Epidermal melanocyte (primary cell): ENCODE measurements at regions not wholly inside any gene's neighbourhood (a gene's known extent, or its start where the extent isn't known, plus 50 kb on each side); places are given as distances from the start of the nearest gene placed in this dataset.

Source experiments
- DNase-seq: peaks from one replicate; pipeline ENCODE4 v3.0.0; 2011; ENCODE audit warnings: low spot score; ENCODE audit not compliant: insufficient read length

- DNase-seq: no peak
Observed at GRCh38 chr1:50295566-50295965, 127.7 kb downstream of the DMRTA2 start.

DNA sequence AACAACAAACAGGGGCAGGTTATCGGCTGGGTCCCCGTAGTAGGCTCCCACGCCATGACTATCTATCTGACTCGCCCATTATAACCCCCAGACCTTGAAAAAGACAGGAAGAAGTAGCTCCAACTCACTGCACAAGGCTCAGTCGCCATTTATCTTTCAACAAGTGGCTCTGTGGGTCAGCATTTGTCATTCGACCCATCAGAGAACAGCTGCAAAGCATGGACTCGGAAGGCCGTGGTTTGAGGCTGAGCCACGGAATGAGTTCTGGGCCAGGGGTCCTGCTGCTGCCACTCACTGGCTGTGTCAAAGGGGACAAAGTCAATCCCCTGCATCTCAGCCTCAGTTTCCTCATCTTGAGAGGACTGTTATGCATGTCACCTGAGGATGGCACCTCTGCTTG lies 131.0 kb downstream of the DMRTA2 start:
- no peak for DNase-seq

- DNase-seq: no peak
Observed at GRCh38 chr1:50289495-50289894, 133.7 kb downstream of the DMRTA2 start.

GRCh38 chr1:50285994-50286393 lies 137.2 kb downstream of the DMRTA2 start:
- no peak for DNase-seq

DNA sequence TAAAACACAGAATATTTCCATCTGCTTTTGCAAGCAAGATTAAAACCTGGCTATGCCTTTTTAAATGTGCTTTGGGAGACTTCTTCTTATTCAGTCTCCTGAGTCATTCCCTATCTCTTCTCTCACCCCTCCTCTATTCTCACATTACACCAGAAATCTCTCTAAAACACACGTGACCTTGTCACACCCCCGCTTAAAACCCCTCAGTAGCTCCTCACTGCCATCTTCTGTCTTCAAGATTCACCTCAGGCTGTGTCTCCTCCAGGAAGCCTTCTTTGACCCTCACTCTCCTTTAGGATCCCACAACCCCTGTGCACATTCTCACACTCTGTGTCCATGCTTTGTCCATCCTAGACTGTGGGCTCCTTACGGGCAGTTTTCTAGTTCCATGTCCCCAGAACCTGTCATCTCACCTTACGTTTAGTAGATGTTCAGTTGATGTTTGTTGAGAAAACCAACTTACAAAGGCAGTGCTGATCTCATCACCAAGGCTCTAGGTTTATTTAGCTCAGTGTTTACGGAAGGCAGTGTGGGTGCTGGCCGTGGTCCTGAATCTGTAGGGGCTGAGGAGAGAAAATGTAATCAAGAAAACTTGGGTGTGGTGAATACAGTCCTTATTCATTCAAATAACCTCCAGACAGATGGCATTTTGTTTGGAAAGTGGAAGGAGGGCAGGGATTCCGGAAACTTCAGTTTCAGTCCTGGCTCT lies 143.5 kb downstream of the DMRTA2 start:
- no peak for DNase-seq

GRCh38 chr1:50278961-50279360 lies 144.3 kb downstream of the DMRTA2 start:
- DNase-seq: no peak

DNA sequence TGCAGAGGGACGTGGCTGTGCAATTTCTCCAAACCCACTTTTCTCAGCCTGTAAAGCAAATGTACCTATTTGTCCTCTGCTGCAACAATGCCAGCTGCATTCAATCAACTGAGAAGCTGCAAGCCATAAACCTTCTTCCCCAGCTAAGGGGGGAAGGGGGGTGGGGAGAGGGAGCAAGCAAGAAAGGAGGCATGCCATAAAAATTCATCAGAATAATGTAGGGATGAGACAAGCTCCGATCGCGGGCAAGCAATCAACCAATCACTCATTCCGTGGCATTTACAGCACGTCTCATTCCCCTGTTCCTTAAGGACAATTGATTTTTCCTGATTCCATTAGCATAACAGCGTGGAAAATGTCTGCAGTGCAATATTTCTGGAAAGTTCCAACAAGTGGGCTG lies 144.8 kb downstream of the DMRTA2 start:
- no peak for DNase-seq

GRCh38 chr1:50275566-50275965 lies 147.7 kb downstream of the DMRTA2 start:
- no peak for DNase-seq

DNA sequence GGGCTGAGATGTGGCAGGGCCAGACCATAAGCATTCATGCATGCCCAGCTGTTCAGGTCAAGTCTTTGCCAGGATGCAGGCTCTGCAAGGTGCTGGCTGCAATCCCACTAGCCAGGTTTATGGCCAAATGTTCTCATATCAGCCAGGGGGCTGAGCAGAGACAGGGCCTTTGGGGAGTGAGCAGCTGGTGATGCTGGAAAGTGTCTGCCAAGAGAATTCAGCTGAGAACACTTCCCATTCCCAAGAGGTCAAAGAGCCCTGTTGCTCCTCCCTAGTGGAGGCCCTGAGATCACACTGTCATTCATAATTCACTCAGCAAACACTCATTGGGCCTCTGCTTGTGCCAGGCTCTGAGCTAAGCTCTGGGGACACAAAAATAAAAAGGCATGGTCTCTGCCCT lies 150.3 kb downstream of the DMRTA2 start:
- no peak for DNase-seq

- DNase-seq: no peak
Observed at GRCh38 chr1:50271968-50272578, 151.2 kb downstream of the DMRTA2 start.

DNA sequence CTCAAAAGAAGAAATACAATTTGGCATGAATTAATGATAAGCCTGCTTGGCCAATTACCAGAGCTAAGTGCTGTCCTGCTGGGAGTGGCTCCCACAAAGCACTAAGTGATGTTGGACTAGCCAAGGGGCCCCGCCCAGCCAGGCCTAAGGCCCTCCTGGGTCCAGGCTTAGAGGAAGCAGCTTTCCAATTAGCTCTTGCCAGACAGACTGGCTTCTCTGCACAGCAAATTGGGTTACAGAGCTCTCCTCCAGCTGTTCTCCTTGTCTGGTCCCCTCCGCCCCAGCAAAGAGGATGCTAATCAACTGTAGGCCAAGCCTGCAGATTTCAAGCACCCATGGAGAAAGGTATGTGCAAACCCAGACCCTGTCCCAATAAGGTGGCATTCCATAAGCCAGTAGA lies 151.9 kb downstream of the DMRTA2 start:
- DNase-seq: no peak

DNA sequence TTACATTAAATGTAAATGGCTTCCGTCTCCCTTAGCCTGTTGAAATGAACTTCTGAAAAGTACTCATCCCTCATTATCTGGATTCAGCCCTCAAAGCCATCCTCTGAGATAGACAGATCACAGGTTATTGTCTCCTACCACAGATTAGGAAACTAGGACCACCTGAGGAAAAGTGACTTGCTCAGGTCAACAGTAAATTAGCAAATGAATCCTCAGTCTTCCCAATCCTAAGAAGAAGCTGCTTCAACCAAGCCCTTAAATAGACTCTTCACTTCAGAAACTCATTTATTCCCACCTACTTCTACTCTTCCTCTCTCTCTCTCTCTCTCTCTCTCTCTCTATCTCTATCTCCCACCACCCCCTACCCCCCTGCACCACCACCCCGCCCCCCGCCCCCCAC lies 152.3 kb downstream of the DMRTA2 start:
- no peak for DNase-seq

- DNase-seq: no peak
Observed at GRCh38 chr1:50268049-50268448, 155.2 kb downstream of the DMRTA2 start.

DNA sequence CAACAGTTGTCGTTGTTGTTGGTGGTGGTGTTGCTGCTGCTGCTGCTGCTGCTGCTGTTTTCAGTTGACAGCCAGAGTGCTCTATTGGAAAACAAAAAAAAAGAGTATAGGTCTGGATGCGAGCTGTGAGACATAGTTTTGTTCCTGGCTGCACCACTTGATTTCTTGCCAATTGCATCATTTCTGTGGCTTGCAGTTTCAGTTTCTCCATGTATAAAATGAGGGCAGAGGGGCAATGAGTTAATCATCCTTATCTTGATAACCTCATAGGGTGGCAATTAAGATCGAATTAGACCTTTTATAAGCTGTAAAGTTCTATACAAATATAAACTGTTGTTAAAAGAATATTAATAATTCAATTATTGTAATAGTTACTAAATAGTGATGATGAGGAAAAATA lies 156.7 kb downstream of the DMRTA2 start:
- no peak for DNase-seq

DNA sequence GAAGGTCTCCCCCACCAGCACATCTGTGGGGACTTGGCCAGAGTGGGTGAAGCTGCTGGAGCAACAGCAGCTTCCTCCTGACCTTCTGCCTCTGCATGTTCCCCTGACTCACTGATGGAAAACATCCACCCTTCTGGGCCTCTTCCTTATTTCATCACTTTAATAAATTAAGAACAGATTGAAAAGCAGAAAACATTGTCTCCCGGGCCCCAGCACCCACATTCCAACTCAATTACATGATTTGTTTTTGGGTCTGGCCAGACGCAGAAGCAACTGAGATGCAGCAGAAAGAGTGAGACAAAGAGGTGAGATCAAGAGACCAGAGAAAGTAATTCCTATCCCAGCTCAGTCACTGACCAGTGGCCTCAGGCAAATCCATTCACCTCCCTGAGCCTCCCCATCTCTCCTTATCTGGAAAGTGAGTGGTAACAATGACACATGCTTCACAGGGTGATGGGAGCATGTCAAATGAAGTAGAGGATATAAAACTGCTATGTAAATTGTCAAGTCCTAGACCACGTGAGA lies 157.1 kb downstream of the ELAVL4 start:
- DNase-seq: no peak

- DNase-seq: no peak
Observed at GRCh38 chr1:50264590-50264989, 155.9 kb downstream of the ELAVL4 start.

DNA sequence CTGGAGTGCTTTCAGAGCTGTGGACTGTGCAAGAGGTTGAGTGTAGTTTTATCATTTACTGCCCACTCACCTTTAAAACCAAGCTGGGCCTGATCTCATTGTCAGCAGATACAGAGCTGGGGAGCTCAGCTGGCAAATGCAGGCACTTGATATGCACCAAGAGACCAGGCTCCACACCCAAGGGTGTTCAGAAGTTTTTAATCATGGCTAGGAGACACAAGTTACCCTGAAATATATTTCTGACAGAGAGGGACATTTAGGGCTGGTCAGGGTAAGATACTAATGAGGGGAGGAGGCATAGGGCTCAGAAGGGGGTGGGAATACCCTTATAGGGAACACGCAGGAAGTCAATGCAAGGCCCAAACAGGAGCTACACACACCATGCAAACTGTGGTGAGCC lies 153.7 kb downstream of the ELAVL4 start:
- DNase-seq: no peak

DNA sequence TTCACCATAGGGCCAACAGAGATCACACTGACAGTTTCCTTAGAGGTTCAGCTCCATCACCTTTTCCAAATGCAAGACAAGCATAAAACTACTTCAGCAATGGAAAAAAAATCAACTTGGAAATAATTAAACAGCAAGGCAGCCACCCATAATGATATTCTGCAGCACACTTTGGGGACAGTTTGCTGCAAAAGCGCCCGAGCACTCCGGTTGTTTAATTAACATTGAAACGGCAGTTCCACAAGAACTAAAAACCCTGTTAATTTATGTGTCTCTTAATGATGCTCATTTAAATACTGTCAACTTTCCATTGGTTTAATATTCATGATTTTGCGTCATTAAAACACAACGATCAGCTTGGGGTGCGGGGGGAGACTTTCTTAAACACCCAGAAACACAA lies 153.2 kb downstream of the ELAVL4 start:
- DNase-seq: no peak

DNA sequence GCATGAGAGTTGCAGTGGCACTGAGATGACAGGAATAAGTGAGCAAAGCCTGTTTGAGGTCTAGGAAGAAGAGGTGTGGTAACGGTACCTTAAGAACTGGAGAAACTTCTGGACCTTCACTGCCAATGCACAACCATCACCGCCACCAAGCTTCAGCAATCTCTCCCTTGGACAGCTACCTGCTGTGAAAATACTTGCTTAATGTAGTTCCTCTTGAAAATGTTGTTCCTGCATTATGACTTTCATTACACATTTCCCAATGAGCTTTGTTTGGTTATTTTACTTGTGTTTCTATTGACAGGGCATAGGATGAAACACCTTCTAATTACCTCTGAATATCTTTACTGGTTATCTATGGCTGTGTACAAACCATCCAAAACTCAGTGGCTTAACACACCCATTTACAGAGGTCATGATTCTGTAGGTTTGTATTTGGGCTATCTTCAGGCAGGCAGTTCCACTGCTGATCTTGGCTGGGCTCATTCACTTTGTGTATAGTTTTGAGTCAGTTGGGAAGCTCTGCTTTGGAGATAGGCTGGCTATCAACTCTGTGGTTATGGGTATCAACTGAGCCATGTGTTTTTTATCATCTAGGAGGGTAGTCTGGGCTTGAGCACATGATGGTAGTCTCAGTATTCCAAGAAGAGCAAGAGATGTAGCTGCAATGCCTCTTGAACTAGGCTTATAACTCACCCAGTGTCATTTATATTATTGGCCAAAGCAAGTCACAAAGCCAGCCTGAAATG lies 149.4 kb downstream of the ELAVL4 start:
- no peak for DNase-seq

GRCh38 chr1:50257029-50257428 lies 148.3 kb downstream of the ELAVL4 start:
- no peak for DNase-seq
